GM18519 (cell line): ENCODE measurements at regions not wholly inside any gene's neighbourhood (a gene's known extent, or its start where the extent isn't known, plus 50 kb on each side); places are given as distances from the start of the nearest gene placed in this dataset.
"Not testable (repeated sequence)": the region's sequence is repeated elsewhere in the genome, so short reads cannot be mapped to it uniquely, and the experiment has no call there.

ENCODE experiments used
- ATAC-seq: cut with Tn5 transposase; IDR thresholded peaks from one replicate; pipeline ENCODE4 v1.9.1; 2021; ENCODE audit warnings: mild to moderate bottlenecking, moderate library complexity; ENCODE audit not compliant: unreplicated experiment, low FRiP score

GRCh38 chr11:87583931-87584330 is 546.2 kb downstream of the TMEM135 start:
- no peak for ATAC-seq

DNA sequence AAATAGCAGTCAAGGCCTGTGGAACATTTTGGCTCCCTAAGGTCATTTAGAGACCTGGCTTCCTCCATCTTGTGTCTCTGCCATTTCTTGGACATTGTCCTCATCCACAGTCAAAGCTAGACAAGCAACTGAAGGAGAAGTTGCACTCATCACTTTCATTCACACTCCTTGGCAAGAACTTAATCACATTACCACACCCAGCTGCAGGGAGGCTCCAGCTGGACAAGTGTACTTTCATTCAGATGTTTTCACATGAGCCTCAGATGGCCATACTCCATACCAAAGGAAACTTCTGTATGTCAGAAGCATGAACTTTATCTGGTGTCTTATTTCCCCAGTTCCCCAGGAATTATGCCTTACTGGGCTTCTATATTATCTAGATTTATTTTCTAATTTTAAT is 537.4 kb downstream of the TMEM135 start:
- no peak for ATAC-seq

- no peak for ATAC-seq
Observed at GRCh38 chr11:87574193-87574592, 536.5 kb downstream of the TMEM135 start.

DNA sequence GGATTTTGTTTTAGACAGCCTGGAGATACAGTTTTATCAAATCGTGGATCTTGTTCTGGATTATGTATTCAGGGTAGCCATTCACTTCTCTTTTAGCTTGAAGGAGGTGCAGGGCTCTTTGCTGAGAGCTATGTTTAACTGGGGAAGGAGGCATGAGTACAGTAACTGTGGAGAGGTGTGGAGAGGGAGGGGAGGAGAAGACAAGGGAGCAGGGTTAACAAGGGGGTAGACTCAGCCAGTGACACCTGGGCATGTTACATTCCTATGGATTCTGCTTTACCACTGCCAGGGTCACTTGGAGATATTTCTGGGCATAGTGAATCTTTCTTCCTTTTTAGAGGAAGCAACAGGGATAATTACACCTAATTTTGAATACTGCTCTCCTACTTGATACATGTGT is 536.0 kb downstream of the TMEM135 start:
- ATAC-seq = no peak

- ATAC-seq = no peak
Observed at GRCh38 chr11:87572881-87573280, 535.1 kb downstream of the TMEM135 start.

DNA sequence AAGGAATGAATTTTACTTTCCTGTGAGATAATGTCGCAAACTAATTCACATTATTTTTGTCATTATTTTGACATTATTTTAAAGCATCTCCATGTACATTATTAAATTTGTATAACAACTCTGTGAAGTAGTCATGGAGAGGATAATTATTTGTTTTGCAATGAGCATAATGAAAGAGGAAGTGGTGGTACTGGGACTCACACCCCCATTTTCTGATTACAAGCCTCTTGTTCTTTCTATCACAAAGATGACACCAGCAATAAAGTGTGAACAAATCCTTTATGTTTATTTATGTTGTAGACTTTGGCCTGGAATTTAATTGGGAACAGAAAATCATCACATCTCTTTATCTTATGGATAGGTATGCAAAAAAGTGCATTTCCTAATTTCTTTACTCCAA is 522.6 kb downstream of the TMEM135 start:
- ATAC-seq = no peak

- not testable (repeated sequence) for ATAC-seq
Observed at GRCh38 chr11:87559852-87560251, 522.1 kb downstream of the TMEM135 start.

DNA sequence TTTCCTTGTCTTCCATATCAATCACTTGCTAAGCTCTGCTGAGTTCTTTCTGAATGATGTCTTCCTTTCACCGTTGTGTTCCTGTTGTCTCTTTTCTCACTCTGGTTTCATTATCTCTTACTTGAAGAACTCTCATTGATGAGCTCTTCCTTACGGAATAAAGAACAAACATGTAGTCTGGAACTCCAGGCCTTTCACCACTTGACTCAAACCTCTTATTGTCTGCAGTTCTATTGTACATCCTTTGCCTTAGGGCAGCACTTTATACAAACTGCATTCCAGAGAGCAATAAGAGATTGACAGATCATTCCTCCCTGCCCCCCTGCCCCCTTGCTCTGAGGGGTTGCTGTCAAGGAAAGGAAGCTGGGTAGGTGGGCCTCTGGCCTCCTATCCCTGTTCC is 517.4 kb downstream of the TMEM135 start:
- ATAC-seq = no peak

DNA sequence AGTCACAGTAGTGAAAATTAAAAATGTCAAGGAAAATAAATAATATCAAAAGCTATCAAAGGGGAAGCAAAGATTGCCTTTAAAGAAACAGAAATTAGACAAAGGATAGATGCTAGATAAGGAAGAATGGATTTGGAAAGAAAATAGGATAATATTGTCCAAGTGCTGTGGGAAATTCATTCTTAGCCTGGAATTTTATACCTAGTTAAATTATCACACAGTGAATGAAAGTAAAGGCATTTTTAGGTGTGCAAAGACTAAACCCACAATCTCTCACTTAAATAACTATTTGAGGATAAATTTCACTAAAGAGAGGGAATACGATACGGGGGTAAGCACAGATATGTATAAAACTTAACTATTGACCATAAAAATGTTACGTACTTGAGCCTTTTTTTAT is 511.1 kb downstream of the TMEM135 start:
- ATAC-seq = no peak

- no peak for ATAC-seq
Observed at GRCh38 chr11:87545858-87546257, 508.1 kb downstream of the TMEM135 start.

DNA sequence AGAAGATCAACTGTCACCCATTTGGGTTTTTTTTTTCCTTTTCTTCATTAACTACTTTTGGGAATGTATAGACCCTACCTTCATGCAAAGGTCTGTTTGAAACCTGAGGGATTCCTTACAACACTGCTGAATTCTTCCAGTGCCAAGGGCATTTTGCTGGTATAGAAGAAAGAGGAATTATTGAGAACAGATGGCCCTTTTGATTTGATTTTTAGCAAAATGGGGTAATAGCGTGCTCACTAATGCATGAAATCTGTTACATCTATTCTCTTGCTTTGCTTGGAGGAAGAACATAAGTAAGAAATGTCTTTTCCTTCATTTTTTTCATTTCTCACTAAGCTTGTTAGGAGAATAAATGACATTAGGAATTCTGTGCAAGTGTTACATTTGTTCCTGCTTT is 501.9 kb downstream of the TMEM135 start:
- ATAC-seq = no peak

- ATAC-seq = no peak
Observed at GRCh38 chr11:87536565-87536964, 498.8 kb downstream of the TMEM135 start.

DNA sequence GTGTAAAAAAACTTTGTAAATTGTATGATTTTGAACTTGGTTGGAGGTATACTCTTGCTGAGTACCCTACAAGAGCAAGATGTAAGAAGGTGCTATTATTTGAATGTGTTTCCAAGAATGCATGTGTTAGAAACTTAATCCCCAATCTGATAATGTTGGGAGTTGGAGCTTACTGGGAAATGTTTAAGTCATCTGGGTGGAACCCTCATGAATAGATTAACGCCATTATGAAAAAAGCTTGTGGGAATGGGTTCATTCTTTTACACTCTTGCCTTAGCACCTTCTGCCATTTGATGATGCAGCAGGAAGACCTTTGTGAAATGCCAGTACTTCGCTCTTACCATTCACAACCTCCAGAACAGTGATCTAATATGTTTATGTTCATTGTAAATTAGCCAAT is 498.3 kb downstream of the TMEM135 start:
- no peak for ATAC-seq

DNA sequence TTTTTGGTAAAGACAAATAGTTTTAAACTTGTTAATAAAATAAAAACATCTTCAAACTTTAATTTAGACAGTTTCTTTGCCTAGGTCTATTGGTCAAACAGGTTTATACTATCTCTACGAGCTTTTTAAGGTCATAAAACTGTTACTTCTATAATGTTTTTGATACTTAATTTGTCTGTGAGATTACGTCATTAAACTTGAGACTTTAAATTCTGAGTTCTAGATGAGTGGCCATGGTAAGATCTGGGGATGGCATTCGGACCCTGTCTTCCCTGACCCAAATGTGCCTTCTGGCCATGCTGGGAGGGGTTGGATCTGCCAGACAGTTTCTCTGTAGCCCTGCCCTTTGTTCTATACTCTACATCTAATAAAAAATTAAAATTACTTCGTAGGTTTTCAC is 497.8 kb downstream of the TMEM135 start:
- no peak for ATAC-seq

GRCh38 chr11:87531835-87532234 is 494.1 kb downstream of the TMEM135 start:
- not testable (repeated sequence) for ATAC-seq

- no peak for ATAC-seq
Observed at GRCh38 chr11:87529486-87529885, 491.8 kb downstream of the TMEM135 start.

GRCh38 chr11:87528752-87529151 is 491.0 kb downstream of the TMEM135 start:
- ATAC-seq = no peak

DNA sequence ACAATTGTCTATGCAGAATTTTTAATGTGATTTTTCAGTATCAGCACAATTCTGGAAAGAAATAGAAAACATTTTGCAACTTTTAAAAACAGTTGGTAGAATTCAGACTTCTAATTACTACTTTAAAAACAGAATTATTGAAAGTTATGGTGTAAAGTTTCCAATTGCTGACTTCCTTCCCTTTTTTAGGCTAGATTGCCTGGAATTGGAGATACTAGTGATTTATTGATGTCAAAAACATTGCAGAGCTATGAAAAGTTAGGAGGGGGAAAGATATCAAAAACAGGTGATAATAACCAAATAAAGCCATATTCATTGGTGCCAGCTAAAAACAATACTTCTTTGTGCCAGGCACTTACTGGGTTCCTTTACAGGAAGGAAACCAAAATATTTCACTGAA is 485.5 kb downstream of the TMEM135 start:
- no peak for ATAC-seq

DNA sequence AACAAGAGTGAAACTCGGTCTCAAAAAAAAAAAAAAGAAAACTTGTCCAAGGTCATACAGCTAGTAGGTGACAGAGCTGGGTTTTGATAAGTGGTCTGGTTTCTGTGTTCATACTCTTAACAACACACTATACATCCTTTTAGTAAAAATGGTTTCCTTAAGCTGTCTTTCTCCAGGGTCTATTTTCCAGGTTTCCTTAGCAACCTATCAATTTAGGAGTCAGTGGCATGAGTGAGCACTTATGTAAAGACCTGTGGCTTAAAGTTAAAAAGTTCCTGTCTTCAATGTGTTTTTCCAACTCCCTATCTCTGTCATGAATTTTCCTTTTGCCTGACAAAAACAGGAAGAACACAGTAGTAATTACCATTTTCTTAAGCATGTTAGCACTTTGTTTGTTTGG is 480.5 kb downstream of the TMEM135 start:
- no peak for ATAC-seq

GRCh38 chr11:87517351-87517750 is 479.6 kb downstream of the TMEM135 start:
- no peak for ATAC-seq

GRCh38 chr11:87507722-87508121 is 470.0 kb downstream of the TMEM135 start:
- ATAC-seq = not testable (repeated sequence)

- ATAC-seq = not testable (repeated sequence)
Observed at GRCh38 chr11:87506946-87507345, 469.2 kb downstream of the TMEM135 start.

- no peak for ATAC-seq
Observed at GRCh38 chr11:87501388-87501787, 463.7 kb downstream of the TMEM135 start.
